AG09319 (cell line): ENCODE measurements at regions not wholly inside any gene's neighbourhood (a gene's known extent, or its start where the extent isn't known, plus 50 kb on each side); places are given as distances from the start of the nearest gene placed in this dataset.

ENCODE experiments used
- DNase-seq: peaks from one replicate; pipeline ENCODE4 v3.0.0-alpha.2; 2010; ENCODE audit warnings: low read depth; ENCODE audit errors: extremely low read depth
- CTCF ChIP-seq: IDR thresholded peaks from 2 replicates; pipeline ENCODE4 v1.5.1; 2011; ENCODE audit warnings: low read depth, mild to moderate bottlenecking, inconsistent platforms, low read length, moderate library complexity

- DNase-seq: no peak
- no peak for TF ChIP-seq CTCF
Observed at GRCh38 chr3:81922404-81922803, 161.0 kb upstream of the GBE1 start.

GRCh38 chr3:81920816-81921215 lies 159.4 kb upstream of the GBE1 start:
- DNase-seq: no peak
- TF ChIP-seq CTCF: no peak

- no peak for DNase-seq
- no peak for TF ChIP-seq CTCF
Observed at GRCh38 chr3:81916890-81917289, 155.4 kb upstream of the GBE1 start.

- TF ChIP-seq CTCF: no peak
- no peak for DNase-seq
Observed at GRCh38 chr3:81913886-81914663, 152.6 kb upstream of the GBE1 start.

- DNase-seq: no peak
- TF ChIP-seq CTCF: no peak
Observed at GRCh38 chr3:81911221-81911620, 149.8 kb upstream of the GBE1 start.

- TF ChIP-seq CTCF: peak; percentile 72
- no peak for DNase-seq
Observed at GRCh38 chr3:81910244-81910852, 148.9 kb upstream of the GBE1 start.

GRCh38 chr3:81909796-81910195 lies 148.4 kb upstream of the GBE1 start:
- TF ChIP-seq CTCF: no peak
- no peak for DNase-seq
